ENCODE measurements at regions not wholly inside any gene's neighbourhood (a gene's known extent, or its start where the extent isn't known, plus 50 kb on each side); places are given as distances from the start of the nearest gene placed in this dataset.

GRCh38 chr7:45417268-45417667, 156.9 kb upstream of the ADCY1 start:
- TF ChIP-seq, protein P1, sequence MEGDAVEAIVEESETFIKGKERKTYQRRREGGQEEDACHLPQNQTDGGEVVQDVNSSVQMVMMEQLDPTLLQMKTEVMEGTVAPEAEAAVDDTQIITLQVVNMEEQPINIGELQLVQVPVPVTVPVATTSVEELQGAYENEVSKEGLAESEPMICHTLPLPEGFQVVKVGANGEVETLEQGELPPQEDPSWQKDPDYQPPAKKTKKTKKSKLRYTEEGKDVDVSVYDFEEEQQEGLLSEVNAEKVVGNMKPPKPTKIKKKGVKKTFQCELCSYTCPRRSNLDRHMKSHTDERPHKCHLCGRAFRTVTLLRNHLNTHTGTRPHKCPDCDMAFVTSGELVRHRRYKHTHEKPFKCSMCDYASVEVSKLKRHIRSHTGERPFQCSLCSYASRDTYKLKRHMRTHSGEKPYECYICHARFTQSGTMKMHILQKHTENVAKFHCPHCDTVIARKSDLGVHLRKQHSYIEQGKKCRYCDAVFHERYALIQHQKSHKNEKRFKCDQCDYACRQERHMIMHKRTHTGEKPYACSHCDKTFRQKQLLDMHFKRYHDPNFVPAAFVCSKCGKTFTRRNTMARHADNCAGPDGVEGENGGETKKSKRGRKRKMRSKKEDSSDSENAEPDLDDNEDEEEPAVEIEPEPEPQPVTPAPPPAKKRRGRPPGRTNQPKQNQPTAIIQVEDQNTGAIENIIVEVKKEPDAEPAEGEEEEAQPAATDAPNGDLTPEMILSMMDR (IDR thresholded peaks at IDR 0.05) = no peak
- TF ChIP-seq EP300 (IDR thresholded peaks at IDR 0.05) = no peak

Data from gastroesophageal sphincter (tissue), 3 donors.